Astrocyte (in vitro differentiated cells and primary cell): ENCODE measurements at regions not wholly inside any gene's neighbourhood (a gene's known extent, or its start where the extent isn't known, plus 50 kb on each side); places are given as distances from the start of the nearest gene placed in this dataset.

Source experiments
- CTCF ChIP-seq: IDR thresholded peaks from 2 replicates; pipeline ENCODE4 v1.5.1; 2011; ENCODE audit warnings: low read depth, mild to moderate bottlenecking, inconsistent platforms, low read length, moderate library complexity; ENCODE audit not compliant: insufficient read depth
- EZH2 ChIP-seq: IDR thresholded peaks from 2 replicates; pipeline ENCODE4 v1.6.1; 2012; ENCODE audit warnings: mild to moderate bottlenecking, low read length, inconsistent platforms; ENCODE audit not compliant: insufficient read depth

- TF ChIP-seq CTCF (no peak), EZH2 (no peak)
Observed at GRCh38 chr12:61694214-61694613, 566.0 kb upstream of the USP15 start.
